ENCODE measurements at regions not wholly inside any gene's neighbourhood (a gene's known extent, or its start where the extent isn't known, plus 50 kb on each side); places are given as distances from the start of the nearest gene placed in this dataset.
"Not testable (repeated sequence)": the region's sequence is repeated elsewhere in the genome, so short reads cannot be mapped to it uniquely, and the experiment has no call there.

DNA sequence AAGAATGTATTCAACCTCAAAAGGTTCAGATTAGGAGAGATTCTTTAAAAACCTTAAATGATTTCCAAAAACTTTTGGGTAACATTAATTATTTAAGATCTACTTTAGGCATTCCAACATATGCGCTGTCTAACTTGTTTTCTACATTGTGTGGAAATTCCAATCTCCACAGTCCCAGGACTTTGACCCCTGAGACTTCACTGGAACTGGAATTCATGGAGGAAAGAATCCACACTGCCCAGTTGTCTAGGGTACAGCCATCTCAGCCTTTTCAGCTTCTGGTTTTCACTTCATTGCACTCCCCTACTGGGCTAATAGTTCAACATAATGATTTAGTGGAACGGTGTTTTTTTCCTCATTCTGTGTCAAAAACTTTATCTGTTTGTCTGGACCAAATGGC lies 161.5 kb downstream of the IER5 start:
- Mint-ChIP-seq H3K9me3 (peaks cover 26% of the 10 kb centered on the region), H3K4me1 (no peaks in the 10 kb centered on the region), H3K4me3 (no peak overlapping the region), H3K27me3 (peaks cover 3% of the 10 kb centered on the region), H3K27ac (no peak overlapping the region), H3K36me3 (ENCODE audit: low read depth) (peaks cover 3% of the 10 kb centered on the region)
- ATAC-seq (no peak), DNase-seq (no peak)

DNA sequence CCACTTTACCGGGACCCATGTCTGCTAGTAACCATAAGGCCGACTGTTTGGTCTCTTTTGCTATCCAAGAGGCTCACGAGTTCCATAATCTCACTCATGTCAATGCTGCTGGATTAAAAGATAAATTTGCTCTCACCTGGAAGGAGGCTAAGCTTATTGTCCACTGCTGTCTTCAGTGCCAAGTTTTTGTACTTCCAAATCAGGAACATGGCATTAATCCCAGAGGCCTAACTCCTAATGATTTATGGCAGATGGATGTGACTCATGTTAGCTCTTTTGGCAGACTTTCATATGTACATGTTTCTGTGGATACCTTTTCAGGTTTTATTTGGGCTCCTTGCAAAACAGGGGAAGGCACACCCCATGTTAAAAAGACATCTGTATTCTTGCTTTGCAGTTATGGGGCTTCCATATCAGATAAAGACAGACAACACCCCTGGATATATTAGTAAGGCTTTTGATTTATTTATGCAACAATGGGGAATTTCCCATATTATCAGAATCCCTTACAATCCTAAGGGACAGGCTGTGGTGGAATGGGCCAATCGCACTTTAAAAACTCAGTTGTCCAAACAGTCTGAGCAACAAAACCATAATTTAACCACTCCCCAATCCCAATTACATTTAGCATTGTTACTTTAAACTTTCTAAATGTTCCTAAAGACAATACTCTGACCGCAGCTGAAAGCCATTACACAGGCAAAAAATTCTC lies 162.7 kb downstream of the IER5 start:
- H3K4me1 Mint-ChIP-seq = no peaks in the 10 kb centered on the region
- H3K36me3 Mint-ChIP-seq (ENCODE audit: low read depth) = peaks cover 3% of the 10 kb centered on the region
- ATAC-seq (no peak), DNase-seq (no peak)
- H3K27ac Mint-ChIP-seq = no peak overlapping the region
- H3K27me3 Mint-ChIP-seq = peaks cover 3% of the 10 kb centered on the region
- no peak overlapping the region for H3K4me3 Mint-ChIP-seq
- H3K9me3 Mint-ChIP-seq = peaks cover 32% of the 10 kb centered on the region

DNA sequence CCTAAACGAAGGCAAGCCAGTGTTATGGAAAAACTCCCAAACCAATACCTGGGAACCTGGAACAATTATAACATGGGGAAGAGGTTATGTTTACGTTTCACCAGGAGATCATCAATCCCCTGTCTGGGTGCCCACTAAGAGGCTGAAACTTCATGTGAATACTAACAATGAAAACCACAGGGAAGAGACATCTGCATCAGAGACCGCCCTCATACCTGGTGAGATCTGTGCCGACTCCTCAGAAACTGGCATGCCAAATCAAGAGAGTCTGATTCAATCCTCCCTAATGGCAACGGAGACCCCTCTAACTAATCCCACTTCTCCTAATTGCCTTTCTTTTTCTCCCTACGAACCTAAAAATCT lies 163.2 kb downstream of the IER5 start:
- H3K4me1 Mint-ChIP-seq = no peaks in the 10 kb centered on the region
- H3K27ac Mint-ChIP-seq = no peak overlapping the region
- no peak overlapping the region for H3K4me3 Mint-ChIP-seq
- DNase-seq (no peak), ATAC-seq (no peak)
- H3K36me3 Mint-ChIP-seq (ENCODE audit: low read depth) = peaks cover 3% of the 10 kb centered on the region
- peaks cover 6% of the 10 kb centered on the region for H3K27me3 Mint-ChIP-seq
- peaks cover 29% of the 10 kb centered on the region for H3K9me3 Mint-ChIP-seq

DNA sequence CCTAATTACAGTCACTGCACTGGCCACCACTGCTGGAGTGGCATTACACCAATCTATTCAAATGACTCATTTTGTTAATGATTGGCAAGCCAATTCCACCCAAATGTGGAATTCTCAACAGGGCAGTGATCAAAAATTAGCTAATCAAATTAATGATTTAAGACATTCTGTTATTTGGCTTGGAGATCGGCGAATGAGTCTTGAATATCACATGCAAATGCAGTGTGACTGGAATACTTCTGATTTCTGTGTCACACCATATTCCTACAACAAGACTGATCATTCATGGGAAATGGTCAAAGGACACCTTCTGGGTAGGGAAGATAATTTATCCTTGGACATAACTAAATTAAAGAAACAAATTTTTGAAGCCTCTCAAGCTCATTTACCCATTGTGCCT lies 165.1 kb downstream of the IER5 start:
- not testable (repeated sequence) for H3K27ac Mint-ChIP-seq; H3K36me3 Mint-ChIP-seq (ENCODE audit: low read depth); H3K4me1 Mint-ChIP-seq; H3K4me3 Mint-ChIP-seq; DNase-seq; ATAC-seq
- peaks cover 17% of the 10 kb centered on the region for H3K9me3 Mint-ChIP-seq
- peaks cover 10% of the 10 kb centered on the region for H3K27me3 Mint-ChIP-seq

DNA sequence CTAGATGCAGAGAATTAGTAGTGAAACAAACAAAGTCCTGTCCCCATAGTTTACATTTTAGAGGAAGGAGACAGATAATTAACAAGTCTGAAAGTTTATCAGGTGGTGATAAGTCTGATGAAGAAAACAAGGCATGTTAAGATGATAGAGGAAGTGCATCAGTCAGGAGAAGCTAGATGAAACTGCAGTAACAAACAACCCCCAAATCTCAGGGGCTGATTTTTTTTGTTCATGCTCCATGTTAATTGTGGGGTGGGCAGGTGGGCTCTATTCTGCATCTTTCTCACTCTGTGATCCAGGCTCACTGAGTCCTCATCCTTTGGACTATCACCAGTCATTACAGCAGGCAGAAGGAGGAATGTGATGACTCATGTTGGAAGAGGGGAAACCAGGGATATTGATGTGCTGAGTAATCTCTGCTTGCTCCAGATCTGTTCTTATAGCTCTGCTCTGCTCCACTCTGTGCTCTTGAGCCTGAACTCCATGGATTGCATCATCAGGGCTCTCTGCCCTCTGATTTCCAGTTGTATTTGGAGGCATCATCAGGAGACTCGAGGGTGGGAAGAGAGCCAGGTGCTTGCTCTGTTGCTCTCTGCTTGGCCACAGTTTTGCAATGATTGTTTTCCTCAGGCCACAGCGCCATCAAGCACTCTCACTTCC lies 166.9 kb downstream of the IER5 start:
- Mint-ChIP-seq H3K9me3 (peaks cover 17% of the 10 kb centered on the region), H3K27me3 (peaks cover 10% of the 10 kb centered on the region), H3K36me3 (ENCODE audit: low read depth) (no peaks in the 10 kb centered on the region), H3K4me1 (no peaks in the 10 kb centered on the region), H3K27ac (no peak overlapping the region), H3K4me3 (no peak overlapping the region)
- no peak for DNase-seq
- no peak for ATAC-seq

DNA sequence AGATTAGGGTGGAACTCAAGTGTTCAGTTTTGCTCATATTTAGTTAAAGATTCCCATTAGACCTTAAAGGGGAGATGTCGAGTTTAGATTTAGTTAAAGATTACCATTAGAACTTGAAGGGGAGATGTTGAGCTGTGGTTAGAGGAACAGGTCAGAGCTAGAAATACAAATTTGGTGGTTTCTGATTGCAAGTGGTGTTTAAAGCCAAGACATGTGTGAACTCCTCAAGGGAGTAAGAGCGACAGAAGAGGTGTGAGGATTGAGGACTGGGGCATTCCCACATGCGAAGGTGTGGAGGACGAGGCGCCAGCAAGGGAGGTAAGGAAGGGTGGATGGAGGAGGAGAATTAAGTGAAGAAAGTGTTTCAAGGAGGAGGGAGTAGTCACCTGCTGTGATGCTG lies 168.6 kb downstream of the IER5 start:
- peaks cover 17% of the 10 kb centered on the region for H3K9me3 Mint-ChIP-seq

DNA sequence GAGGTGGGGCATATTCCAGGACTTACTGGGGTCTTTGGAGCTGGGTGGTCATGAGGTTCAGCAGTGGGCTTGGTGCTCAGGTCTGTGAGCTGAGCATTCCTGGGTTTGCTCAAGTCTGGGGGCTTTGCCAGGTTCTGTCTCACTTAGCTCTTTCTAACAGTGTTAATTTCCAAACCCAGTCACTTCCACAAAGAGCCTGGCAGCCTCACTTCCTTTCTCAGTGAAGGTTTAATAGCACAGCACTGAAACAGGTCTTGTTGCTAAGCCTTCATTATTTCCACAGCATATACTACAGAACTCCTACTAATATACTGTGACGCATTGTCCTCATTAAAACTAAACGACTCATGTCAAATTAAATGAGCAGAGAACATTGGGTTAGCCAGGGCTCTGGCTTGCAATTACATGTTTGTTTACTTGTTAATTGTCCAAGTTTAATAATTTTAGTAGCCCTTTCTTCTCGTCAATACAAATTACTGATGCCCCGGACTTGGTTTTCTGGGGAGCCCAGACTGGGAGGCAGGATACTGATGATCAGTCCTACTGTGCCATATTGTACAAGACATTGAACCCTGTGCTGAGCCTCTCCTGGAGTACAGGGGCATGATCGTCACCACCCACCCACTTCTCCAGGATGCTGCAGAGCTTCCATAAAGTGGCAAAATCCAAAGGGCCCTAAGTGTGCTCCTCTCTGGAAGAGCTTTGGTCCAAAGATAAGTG lies 170.7 kb downstream of the IER5 start:
- ATAC-seq = no peak
- Mint-ChIP-seq H3K27me3 (peaks cover 7% of the 10 kb centered on the region), H3K4me3 (no peak overlapping the region), H3K36me3 (ENCODE audit: low read depth) (no peaks in the 10 kb centered on the region), H3K9me3 (peaks cover 11% of the 10 kb centered on the region), H3K4me1 (no peaks in the 10 kb centered on the region), H3K27ac (no peak overlapping the region)
- no peak for DNase-seq

More for the DNA sequence above, 168.6 kb downstream of the IER5 start:
- Mint-ChIP-seq H3K27me3 (peaks cover 10% of the 10 kb centered on the region), H3K4me1 (no peaks in the 10 kb centered on the region), H3K36me3 (ENCODE audit: low read depth) (no peaks in the 10 kb centered on the region), H3K4me3 (no peak overlapping the region), H3K27ac (no peak overlapping the region)
- no peak for ATAC-seq
- no peak for DNase-seq

DNA sequence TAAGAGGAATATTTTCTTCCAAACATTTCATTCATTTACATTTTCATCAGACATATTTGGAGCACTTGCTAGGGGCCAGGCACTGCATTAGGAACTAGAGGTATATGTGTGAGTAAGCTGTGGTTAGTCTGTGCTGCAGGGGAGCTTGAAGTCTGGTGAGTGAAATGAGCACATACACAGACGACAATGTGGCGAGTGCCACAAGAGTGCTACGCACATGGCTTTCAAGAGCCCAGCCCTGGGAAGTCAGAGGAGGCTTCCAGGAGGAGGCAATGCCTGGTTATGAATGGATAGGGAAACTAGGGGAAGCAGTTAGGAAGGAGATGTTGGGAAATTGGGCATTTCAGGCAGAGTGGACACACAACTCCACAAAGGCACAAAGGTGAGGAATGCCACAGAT lies 171.8 kb downstream of the IER5 start:
- ATAC-seq = no peak
- Mint-ChIP-seq H3K36me3 (ENCODE audit: low read depth) (no peaks in the 10 kb centered on the region), H3K27ac (no peak overlapping the region), H3K4me1 (no peaks in the 10 kb centered on the region), H3K4me3 (no peak overlapping the region), H3K27me3 (peaks cover 7% of the 10 kb centered on the region), H3K9me3 (peaks cover 4% of the 10 kb centered on the region)
- no peak for DNase-seq

DNA sequence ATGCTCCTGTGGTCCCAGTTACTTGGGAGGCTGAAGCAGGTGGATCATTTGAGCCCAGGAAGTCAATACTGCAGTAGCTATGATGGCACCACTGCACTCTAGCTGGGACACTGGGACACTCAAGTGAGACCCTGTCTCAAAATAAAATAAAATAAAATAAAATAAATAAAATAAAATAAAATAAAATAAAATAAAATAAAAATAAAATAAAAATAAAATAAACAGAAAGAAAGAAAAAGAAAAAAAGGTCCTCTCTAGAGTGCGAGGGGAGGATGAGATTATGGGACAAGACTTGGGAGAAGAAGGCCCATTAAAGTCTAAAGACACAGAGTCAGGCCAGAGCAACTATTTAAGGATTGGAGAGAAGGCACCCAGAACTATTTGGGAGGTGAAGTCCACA lies 172.5 kb downstream of the IER5 start:
- peaks cover 7% of the 10 kb centered on the region for H3K27me3 Mint-ChIP-seq
- no peak for ATAC-seq
- H3K9me3 Mint-ChIP-seq = no peaks in the 10 kb centered on the region
- no peaks in the 10 kb centered on the region for H3K36me3 Mint-ChIP-seq (ENCODE audit: low read depth)
- H3K4me1 Mint-ChIP-seq = no peaks in the 10 kb centered on the region
- H3K4me3 Mint-ChIP-seq = no peak overlapping the region
- no peak for DNase-seq
- no peak overlapping the region for H3K27ac Mint-ChIP-seq

DNA sequence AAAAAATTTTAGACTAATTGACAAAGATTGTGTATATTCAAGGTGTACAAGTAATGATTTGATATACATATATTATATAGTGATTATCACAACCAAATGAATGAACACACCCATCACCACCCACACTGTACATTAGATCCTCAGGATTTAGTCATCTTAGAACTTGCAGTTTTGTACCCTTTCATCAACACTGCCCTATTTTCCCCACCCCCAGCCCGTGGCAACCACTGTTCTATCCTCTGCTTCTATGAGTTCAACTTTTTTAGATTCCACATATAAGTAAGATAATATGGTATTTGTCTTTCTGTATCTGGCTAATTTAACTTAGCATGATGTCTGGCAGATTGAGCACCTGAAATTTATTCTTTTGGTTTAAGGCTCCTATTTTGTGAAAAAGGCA lies 173.6 kb downstream of the IER5 start:
- no peak for DNase-seq
- Mint-ChIP-seq H3K27ac (no peak overlapping the region), H3K4me3 (no peak overlapping the region), H3K27me3 (peaks cover 1% of the 10 kb centered on the region), H3K36me3 (ENCODE audit: low read depth) (no peaks in the 10 kb centered on the region), H3K9me3 (no peaks in the 10 kb centered on the region), H3K4me1 (no peaks in the 10 kb centered on the region)
- ATAC-seq = no peak

DNA sequence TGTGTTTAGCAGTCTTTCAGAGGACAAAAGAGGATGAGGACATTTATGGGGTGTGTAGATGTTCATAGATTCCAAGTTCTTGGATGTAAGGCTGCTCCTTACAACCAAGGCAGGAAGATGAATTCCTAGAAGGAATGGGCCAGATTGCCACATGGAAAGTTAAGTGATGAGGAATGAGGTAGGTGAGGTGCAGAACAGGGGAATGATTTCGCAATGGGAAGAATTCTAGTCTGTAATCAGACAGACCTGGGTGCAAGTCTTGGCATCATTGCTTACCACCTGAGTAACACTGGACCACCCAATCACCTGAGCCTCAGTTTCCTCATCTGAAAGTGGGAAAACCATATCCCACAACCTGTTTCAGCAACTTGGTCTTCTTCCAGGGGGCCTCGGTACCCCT lies 174.9 kb downstream of the IER5 start:
- Mint-ChIP-seq H3K27ac (no peak overlapping the region), H3K9me3 (no peaks in the 10 kb centered on the region), H3K36me3 (ENCODE audit: low read depth) (no peaks in the 10 kb centered on the region), H3K4me3 (no peak overlapping the region), H3K27me3 (no peaks in the 10 kb centered on the region), H3K4me1 (no peaks in the 10 kb centered on the region)
- ATAC-seq (no peak), DNase-seq (no peak)

DNA sequence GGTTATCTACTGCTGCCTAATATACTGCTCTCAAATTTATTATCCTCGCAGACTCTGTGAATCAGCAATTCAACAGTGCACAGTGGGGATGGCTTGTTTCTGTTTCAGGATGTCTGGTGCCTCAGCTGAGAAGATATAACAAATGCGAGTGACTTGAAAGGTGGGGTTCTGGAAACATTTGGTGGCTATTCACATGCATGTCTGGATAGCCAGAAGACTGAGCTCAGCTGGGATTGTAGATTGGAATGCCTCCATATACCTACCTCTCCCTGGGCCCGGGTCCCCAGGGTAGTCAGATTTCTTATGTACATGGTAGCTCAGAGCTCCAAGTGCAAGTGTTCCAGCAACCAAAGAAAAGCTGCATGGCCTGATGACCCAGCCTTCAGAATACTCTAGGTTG lies 176.3 kb downstream of the IER5 start:
- ATAC-seq = no peak
- Mint-ChIP-seq H3K4me3 (no peak overlapping the region), H3K9me3 (no peaks in the 10 kb centered on the region), H3K27me3 (no peaks in the 10 kb centered on the region), H3K36me3 (ENCODE audit: low read depth) (no peaks in the 10 kb centered on the region), H3K27ac (no peak overlapping the region), H3K4me1 (no peaks in the 10 kb centered on the region)
- no peak for DNase-seq

DNA sequence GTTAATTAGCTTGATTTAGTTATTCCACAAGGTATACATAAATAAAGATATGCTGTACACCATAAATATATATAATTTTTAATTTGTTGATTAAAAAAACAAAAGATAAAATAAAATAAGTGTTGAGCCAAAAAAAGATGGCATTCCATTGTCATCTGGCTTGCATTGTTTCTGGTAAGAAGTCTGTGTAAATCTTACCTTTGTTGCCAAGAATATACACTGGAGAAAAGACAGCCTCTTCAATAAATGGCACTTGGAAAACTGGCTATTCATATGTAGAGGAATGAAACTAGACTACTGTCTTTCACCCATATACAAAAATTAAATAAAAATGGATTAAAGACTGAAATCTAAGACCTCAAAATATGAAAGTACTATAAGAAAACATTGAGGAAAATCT lies 196.5 kb downstream of the IER5 start:
- DNase-seq (no peak), ATAC-seq (no peak)
- peaks cover 50% of the 10 kb centered on the region for H3K9me3 Mint-ChIP-seq
- no peaks in the 10 kb centered on the region for H3K4me1 Mint-ChIP-seq
- peaks cover 6% of the 10 kb centered on the region for H3K27me3 Mint-ChIP-seq
- no peaks in the 10 kb centered on the region for H3K36me3 Mint-ChIP-seq (ENCODE audit: low read depth)
- no peak overlapping the region for H3K4me3 Mint-ChIP-seq
- H3K27ac Mint-ChIP-seq = no peak overlapping the region

DNA sequence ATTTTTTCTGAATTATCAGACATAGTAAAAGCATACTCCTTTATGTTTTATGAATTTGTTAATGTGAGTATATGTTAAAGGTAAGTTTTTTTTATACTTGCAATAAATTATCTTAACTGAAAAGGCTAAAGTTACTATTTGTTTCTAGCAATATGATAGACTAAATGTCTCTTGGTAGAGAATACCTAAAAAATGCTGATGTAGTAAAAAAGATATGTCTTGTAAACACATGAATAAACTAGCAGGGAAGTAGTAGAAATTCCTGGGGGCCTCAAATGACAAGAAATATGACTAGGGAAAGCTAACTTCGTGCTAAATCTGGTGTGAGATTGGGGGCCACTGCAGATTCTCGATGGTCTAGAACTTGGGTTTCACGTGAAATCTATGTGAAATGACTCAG lies 188.1 kb upstream of the CACNA1E start:
- Mint-ChIP-seq H3K27me3 (no peaks in the 10 kb centered on the region), H3K27ac (no peak overlapping the region), H3K36me3 (ENCODE audit: low read depth) (no peaks in the 10 kb centered on the region), H3K4me3 (no peak overlapping the region), H3K4me1 (no peaks in the 10 kb centered on the region), H3K9me3 (no peaks in the 10 kb centered on the region)
- ATAC-seq = no peak
- no peak for DNase-seq

DNA sequence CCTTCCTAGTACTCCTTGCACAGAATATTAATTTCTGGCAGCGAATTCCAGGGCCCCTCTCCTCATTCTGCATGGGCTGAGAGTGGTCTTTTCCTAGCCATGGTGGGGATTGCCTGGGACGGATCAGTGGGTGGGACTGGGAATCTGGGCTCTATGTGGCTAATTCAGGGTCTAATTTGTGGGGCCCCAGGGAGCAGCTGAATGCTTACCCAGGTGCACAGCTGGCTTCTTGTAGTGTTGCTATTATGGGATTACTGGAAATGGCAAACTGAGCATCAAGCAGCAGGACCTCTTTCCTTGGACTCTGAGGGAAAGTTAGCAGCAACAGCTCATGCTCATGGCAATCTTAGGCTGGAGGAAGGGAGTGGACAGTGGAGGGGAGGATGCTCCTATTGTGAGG lies 187.1 kb upstream of the CACNA1E start:
- Mint-ChIP-seq H3K4me1 (no peaks in the 10 kb centered on the region), H3K27me3 (no peaks in the 10 kb centered on the region), H3K36me3 (ENCODE audit: low read depth) (no peaks in the 10 kb centered on the region), H3K9me3 (no peaks in the 10 kb centered on the region), H3K27ac (no peak overlapping the region), H3K4me3 (no peak overlapping the region)
- ATAC-seq (no peak), DNase-seq (no peak)

All from activated naive CD8-positive, alpha-beta T cell treated with anti-CD3 and anti-CD28 coated beads, Interleukin-2, amount 50 U/mL, for 24 hours (primary cell).